ENCODE measurements at regions not wholly inside any gene's neighbourhood (a gene's known extent, or its start where the extent isn't known, plus 50 kb on each side); places are given as distances from the start of the nearest gene placed in this dataset.

GRCh38 chr6:134553936-134554335 is 236.0 kb upstream of the SGK1 start:
- TF ChIP-seq CTCF (IDR thresholded peaks at IDR 0.05; ENCODE audit: low read depth, low read length, poor library complexity, severe bottlenecking) (no peak), EZH2phosphoT487 (IDR thresholded peaks at IDR 0.05; ENCODE audit: borderline replicate concordance, low read length) (no peak)

Measured in DOHH2 (cell line).